ENCODE measurements at regions not wholly inside any gene's neighbourhood (a gene's known extent, or its start where the extent isn't known, plus 50 kb on each side); places are given as distances from the start of the nearest gene placed in this dataset.

- DNase-seq (ENCODE audit: low read depth), result no peak
- no peak overlapping the region for H3K4me3 ChIP-seq (replicated peaks; ENCODE audit: low read depth, low read length)
- TF ChIP-seq CTCF (IDR thresholded peaks at IDR 0.05; ENCODE audit: low read length, missing control alignments), result no peak
Measured at GRCh38 chr6:106803188-106803587, 171.3 kb downstream of the CD24 start.

GRCh38 chr6:106802139-106802538, 172.4 kb downstream of the CD24 start:
- no peak for TF ChIP-seq CTCF (IDR thresholded peaks at IDR 0.05; ENCODE audit: low read length, missing control alignments)
- DNase-seq (ENCODE audit: low read depth), result no peak
- H3K4me3 ChIP-seq (replicated peaks; ENCODE audit: low read depth, low read length), result no peak overlapping the region

- DNase-seq (ENCODE audit: low read depth), result no peak
Measured at GRCh38 chr6:106801256-106801655, 171.9 kb downstream of the QRSL1 start.

GRCh38 chr6:106800379-106800778, 171.0 kb downstream of the QRSL1 start:
- H3K4me3 ChIP-seq (replicated peaks; ENCODE audit: low read depth, low read length), result no peak overlapping the region
- no peak for DNase-seq (ENCODE audit: low read depth)
- TF ChIP-seq CTCF (IDR thresholded peaks at IDR 0.05; ENCODE audit: low read length, missing control alignments), result no peak

More at GRCh38 chr6:106801256-106801655, 171.9 kb downstream of the QRSL1 start:
- TF ChIP-seq CTCF (IDR thresholded peaks at IDR 0.05; ENCODE audit: low read length, missing control alignments), result no peak
- no peak overlapping the region for H3K4me3 ChIP-seq (replicated peaks; ENCODE audit: low read depth, low read length)

- no peak for TF ChIP-seq CTCF (IDR thresholded peaks at IDR 0.05; ENCODE audit: low read length, missing control alignments)
- H3K4me3 ChIP-seq (replicated peaks; ENCODE audit: low read depth, low read length), result no peak overlapping the region
- DNase-seq (ENCODE audit: low read depth), result peak; percentile 3
Measured at GRCh38 chr6:106799031-106799894, 169.9 kb downstream of the QRSL1 start.

GRCh38 chr6:106797186-106797585, 167.8 kb downstream of the QRSL1 start:
- no peak for TF ChIP-seq CTCF (IDR thresholded peaks at IDR 0.05; ENCODE audit: low read length, missing control alignments)
- no peak for DNase-seq (ENCODE audit: low read depth)
- no peak overlapping the region for H3K4me3 ChIP-seq (replicated peaks; ENCODE audit: low read depth, low read length)

- no peak overlapping the region for H3K4me3 ChIP-seq (replicated peaks; ENCODE audit: low read depth, low read length)
- no peak for TF ChIP-seq CTCF (IDR thresholded peaks at IDR 0.05; ENCODE audit: low read length, missing control alignments)
- no peak for DNase-seq (ENCODE audit: low read depth)
Measured at GRCh38 chr6:106796781-106797180, 167.4 kb downstream of the QRSL1 start.

Data from fibroblast of pulmonary artery (primary cell).